ENCODE measurements at regions not wholly inside any gene's neighbourhood (a gene's known extent, or its start where the extent isn't known, plus 50 kb on each side); places are given as distances from the start of the nearest gene placed in this dataset.

GRCh38 chr6:106856227-106856874 is 118.2 kb downstream of the CD24 start:
- CTCF ChIA-PET = no interaction called here
- H3K27ac Mint-ChIP-seq = no peak overlapping the region
- no peaks in the 10 kb centered on the region for H3K4me1 Mint-ChIP-seq
- POLR2A ChIA-PET = no interaction called here
- no peak overlapping the region for H3K4me3 Mint-ChIP-seq
- peaks cover 5% of the 10 kb centered on the region for H3K9me3 Mint-ChIP-seq
- H3K27me3 Mint-ChIP-seq = no peaks in the 10 kb centered on the region
- H3K36me3 Mint-ChIP-seq (ENCODE audit: low read depth) = no peaks in the 10 kb centered on the region
- DNase-seq = no peak

GRCh38 chr6:106855117-106855516 is 119.4 kb downstream of the CD24 start:
- Mint-ChIP-seq H3K27ac (no peak overlapping the region), H3K4me1 (no peaks in the 10 kb centered on the region), H3K4me3 (no peak overlapping the region), H3K9me3 (peaks cover 2% of the 10 kb centered on the region), H3K36me3 (ENCODE audit: low read depth) (no peaks in the 10 kb centered on the region), H3K27me3 (no peaks in the 10 kb centered on the region)
- CTCF ChIA-PET = interaction anchor here (0.6 kb wide), 1 partner anchor 746 kb away, joined by 3 read pairs; no protein-coding TSS in a partner anchor
- POLR2A ChIA-PET = no interaction called here
- no peak for DNase-seq

GRCh38 chr6:106849676-106850332 is 124.7 kb downstream of the CD24 start:
- DNase-seq = no peak
- ChIA-PET POLR2A (no interaction called here), CTCF (no interaction called here)
- peaks cover 4% of the 10 kb centered on the region for H3K27me3 Mint-ChIP-seq
- H3K4me1 Mint-ChIP-seq = no peaks in the 10 kb centered on the region
- H3K36me3 Mint-ChIP-seq (ENCODE audit: low read depth) = no peaks in the 10 kb centered on the region
- no peak overlapping the region for H3K27ac Mint-ChIP-seq
- H3K4me3 Mint-ChIP-seq = no peak overlapping the region
- H3K9me3 Mint-ChIP-seq = no peaks in the 10 kb centered on the region

- ChIA-PET POLR2A (no interaction called here), CTCF (no interaction called here)
- Mint-ChIP-seq H3K27me3 (peaks cover 4% of the 10 kb centered on the region), H3K36me3 (ENCODE audit: low read depth) (no peaks in the 10 kb centered on the region), H3K27ac (no peak overlapping the region), H3K4me3 (no peak overlapping the region), H3K9me3 (no peaks in the 10 kb centered on the region), H3K4me1 (no peaks in the 10 kb centered on the region)
- no peak for DNase-seq
Observed at GRCh38 chr6:106849120-106849519, 125.4 kb downstream of the CD24 start.

GRCh38 chr6:106847116-106847515 is 127.4 kb downstream of the CD24 start:
- H3K36me3 Mint-ChIP-seq (ENCODE audit: low read depth) = no peaks in the 10 kb centered on the region
- H3K9me3 Mint-ChIP-seq = no peaks in the 10 kb centered on the region
- peaks cover 17% of the 10 kb centered on the region for H3K27me3 Mint-ChIP-seq
- CTCF ChIA-PET = no interaction called here
- H3K27ac Mint-ChIP-seq = no peak overlapping the region
- POLR2A ChIA-PET = no interaction called here
- no peak overlapping the region for H3K4me3 Mint-ChIP-seq
- no peaks in the 10 kb centered on the region for H3K4me1 Mint-ChIP-seq
- no peak for DNase-seq

GRCh38 chr6:106844930-106845329 is 129.6 kb downstream of the CD24 start:
- Mint-ChIP-seq H3K27ac (no peak overlapping the region), H3K36me3 (ENCODE audit: low read depth) (no peaks in the 10 kb centered on the region), H3K4me1 (no peaks in the 10 kb centered on the region), H3K9me3 (no peaks in the 10 kb centered on the region), H3K4me3 (no peak overlapping the region), H3K27me3 (peaks cover 17% of the 10 kb centered on the region)
- POLR2A ChIA-PET = no interaction called here
- CTCF ChIA-PET = no interaction called here
- DNase-seq = no peak

- no peak overlapping the region for H3K27ac Mint-ChIP-seq
- no peaks in the 10 kb centered on the region for H3K4me1 Mint-ChIP-seq
- H3K27me3 Mint-ChIP-seq = peaks cover 30% of the 10 kb centered on the region
- POLR2A ChIA-PET = no interaction called here
- CTCF ChIA-PET = no interaction called here
- H3K9me3 Mint-ChIP-seq = no peaks in the 10 kb centered on the region
- no peaks in the 10 kb centered on the region for H3K36me3 Mint-ChIP-seq (ENCODE audit: low read depth)
- DNase-seq = no peak
- H3K4me3 Mint-ChIP-seq = no peak overlapping the region
Observed at GRCh38 chr6:106832766-106833510, 141.6 kb downstream of the CD24 start.

GRCh38 chr6:106830930-106831329 is 143.6 kb downstream of the CD24 start:
- Mint-ChIP-seq H3K4me1 (no peaks in the 10 kb centered on the region), H3K27ac (no peak overlapping the region), H3K4me3 (no peak overlapping the region), H3K36me3 (ENCODE audit: low read depth) (no peaks in the 10 kb centered on the region), H3K27me3 (peaks cover 16% of the 10 kb centered on the region), H3K9me3 (no peaks in the 10 kb centered on the region)
- DNase-seq = no peak
- ChIA-PET CTCF (no interaction called here), POLR2A (no interaction called here)

- Mint-ChIP-seq H3K27ac (no peak overlapping the region), H3K9me3 (no peaks in the 10 kb centered on the region), H3K4me3 (no peak overlapping the region), H3K36me3 (ENCODE audit: low read depth) (no peaks in the 10 kb centered on the region), H3K4me1 (no peaks in the 10 kb centered on the region), H3K27me3 (peaks cover 4% of the 10 kb centered on the region)
- POLR2A ChIA-PET = no interaction called here
- no peak for DNase-seq
- CTCF ChIA-PET = no interaction called here
Observed at GRCh38 chr6:106829451-106829850, 145.1 kb downstream of the CD24 start.

- CTCF ChIA-PET = no interaction called here
- H3K9me3 Mint-ChIP-seq = no peaks in the 10 kb centered on the region
- no peak for DNase-seq
- no peaks in the 10 kb centered on the region for H3K27me3 Mint-ChIP-seq
- H3K4me3 Mint-ChIP-seq = no peak overlapping the region
- POLR2A ChIA-PET = no interaction called here
- H3K27ac Mint-ChIP-seq = no peak overlapping the region
- H3K4me1 Mint-ChIP-seq = no peaks in the 10 kb centered on the region
- H3K36me3 Mint-ChIP-seq (ENCODE audit: low read depth) = no peaks in the 10 kb centered on the region
Observed at GRCh38 chr6:106827081-106827480, 147.4 kb downstream of the CD24 start.

GRCh38 chr6:106825156-106825555 is 149.4 kb downstream of the CD24 start:
- ChIA-PET CTCF (no interaction called here), POLR2A (no interaction called here)
- H3K4me1 Mint-ChIP-seq = no peaks in the 10 kb centered on the region
- no peak overlapping the region for H3K27ac Mint-ChIP-seq
- no peak for DNase-seq
- H3K27me3 Mint-ChIP-seq = peaks cover 2% of the 10 kb centered on the region
- H3K36me3 Mint-ChIP-seq (ENCODE audit: low read depth) = no peaks in the 10 kb centered on the region
- H3K9me3 Mint-ChIP-seq = no peaks in the 10 kb centered on the region
- H3K4me3 Mint-ChIP-seq = no peak overlapping the region

GRCh38 chr6:106823732-106824351 is 150.7 kb downstream of the CD24 start:
- H3K27ac Mint-ChIP-seq = no peak overlapping the region
- DNase-seq = no peak
- H3K27me3 Mint-ChIP-seq = peaks cover 2% of the 10 kb centered on the region
- no peak overlapping the region for H3K4me3 Mint-ChIP-seq
- POLR2A ChIA-PET = no interaction called here
- no peaks in the 10 kb centered on the region for H3K9me3 Mint-ChIP-seq
- no peaks in the 10 kb centered on the region for H3K36me3 Mint-ChIP-seq (ENCODE audit: low read depth)
- CTCF ChIA-PET = no interaction called here
- no peaks in the 10 kb centered on the region for H3K4me1 Mint-ChIP-seq

GRCh38 chr6:106823058-106823457 is 151.5 kb downstream of the CD24 start:
- H3K4me1 Mint-ChIP-seq = no peaks in the 10 kb centered on the region
- no peaks in the 10 kb centered on the region for H3K9me3 Mint-ChIP-seq
- DNase-seq = no peak
- H3K27ac Mint-ChIP-seq = no peak overlapping the region
- CTCF ChIA-PET = no interaction called here
- no peaks in the 10 kb centered on the region for H3K36me3 Mint-ChIP-seq (ENCODE audit: low read depth)
- no peak overlapping the region for H3K4me3 Mint-ChIP-seq
- POLR2A ChIA-PET = no interaction called here
- H3K27me3 Mint-ChIP-seq = peaks cover 2% of the 10 kb centered on the region
